RPMI8226 (cell line): ENCODE measurements at regions not wholly inside any gene's neighbourhood (a gene's known extent, or its start where the extent isn't known, plus 50 kb on each side); places are given as distances from the start of the nearest gene placed in this dataset.
"Not testable (repeated sequence)": the region's sequence is repeated elsewhere in the genome, so short reads cannot be mapped to it uniquely, and the experiment has no call there.

ENCODE experiments used
- DNase-seq: peaks from one replicate; pipeline ENCODE4 v3.0.0-alpha.2; 2015

GRCh38 chr1:189644156-189644555 is 833.5 kb downstream of the BRINP3 start:
- DNase-seq: not testable (repeated sequence)

- no peak for DNase-seq
Observed at GRCh38 chr1:189644970-189645369, 832.7 kb downstream of the BRINP3 start.

DNA sequence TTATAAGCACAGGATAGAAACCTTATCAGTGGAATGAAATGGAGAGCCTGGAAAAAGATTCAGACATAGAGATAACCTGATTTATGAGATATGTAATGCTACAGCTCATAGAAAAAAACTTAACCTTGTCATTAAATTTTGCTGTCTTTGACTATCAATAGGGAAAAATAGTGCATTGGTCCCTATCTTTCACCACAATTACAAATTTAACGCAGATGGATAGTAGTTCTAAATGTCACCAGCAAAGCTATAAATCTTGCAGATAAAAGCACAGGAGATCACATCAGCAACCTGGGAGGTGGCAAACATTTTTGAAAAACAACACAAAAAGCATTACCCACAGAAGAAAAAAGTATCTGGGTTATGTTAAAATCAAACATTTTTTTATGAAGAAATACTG is 831.6 kb downstream of the BRINP3 start:
- DNase-seq: no peak

GRCh38 chr1:189654906-189655305 is 822.8 kb downstream of the BRINP3 start:
- no peak for DNase-seq

DNA sequence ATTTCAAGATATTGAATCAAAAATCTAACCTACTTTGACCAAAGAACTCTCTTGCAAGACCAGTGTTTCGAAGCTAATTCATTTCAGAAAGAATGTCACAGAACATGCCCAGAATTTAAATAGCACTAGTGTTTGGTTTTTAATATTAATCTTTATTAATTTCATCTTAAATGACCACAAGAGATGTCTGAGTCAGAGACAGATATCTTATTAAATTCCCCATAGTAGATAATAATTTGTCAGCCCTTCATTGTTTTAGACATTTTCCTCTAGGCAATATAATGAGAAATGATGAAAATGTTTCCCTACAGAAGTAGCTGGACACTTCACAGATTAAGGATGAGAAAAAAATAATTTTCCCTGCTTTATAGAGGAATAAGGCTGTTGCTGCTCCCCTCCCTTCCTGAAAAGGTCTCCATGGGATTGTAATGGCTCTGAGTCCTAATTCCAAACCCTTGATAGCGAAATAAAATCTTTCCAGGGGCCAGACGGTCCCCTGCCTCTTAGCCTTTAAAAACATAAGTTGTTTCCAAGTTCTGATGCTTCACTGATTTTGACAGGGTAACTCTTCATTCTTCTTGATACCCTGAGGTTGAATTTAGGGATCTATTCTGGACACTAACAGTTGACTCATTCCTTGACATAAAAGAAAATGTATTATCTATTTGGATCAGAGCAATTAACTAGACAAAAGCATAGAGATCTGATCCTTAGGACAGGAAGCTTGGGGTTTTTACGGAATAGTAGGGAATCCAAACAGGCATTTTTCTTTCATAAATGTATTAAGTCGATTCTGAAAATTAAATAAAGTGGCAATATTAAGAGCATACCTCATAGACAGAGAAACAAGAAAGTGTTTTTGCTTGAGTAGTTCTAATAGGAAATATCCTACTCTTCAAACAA is 820.8 kb downstream of the BRINP3 start:
- no peak for DNase-seq

DNA sequence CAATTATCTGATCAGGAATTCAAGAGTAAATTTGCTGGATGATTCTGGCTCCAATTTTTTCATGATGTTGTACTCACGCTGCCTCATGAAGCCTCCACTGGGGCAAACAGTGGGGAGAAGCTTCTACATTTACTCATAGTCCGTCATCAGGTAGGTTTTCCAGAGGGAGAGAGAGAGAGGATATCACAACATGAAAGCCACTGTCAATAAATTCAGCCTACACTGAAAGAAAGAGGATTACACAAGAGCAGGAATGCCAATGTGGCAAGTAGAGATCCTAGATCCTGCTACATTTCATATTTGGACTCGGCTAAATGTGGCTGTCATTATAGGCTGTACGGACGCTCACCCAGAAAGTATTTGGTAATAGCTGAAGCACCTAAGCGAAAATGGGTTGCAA is 819.9 kb downstream of the BRINP3 start:
- DNase-seq: no peak

- no peak for DNase-seq
Observed at GRCh38 chr1:189658381-189658780, 819.3 kb downstream of the BRINP3 start.

DNA sequence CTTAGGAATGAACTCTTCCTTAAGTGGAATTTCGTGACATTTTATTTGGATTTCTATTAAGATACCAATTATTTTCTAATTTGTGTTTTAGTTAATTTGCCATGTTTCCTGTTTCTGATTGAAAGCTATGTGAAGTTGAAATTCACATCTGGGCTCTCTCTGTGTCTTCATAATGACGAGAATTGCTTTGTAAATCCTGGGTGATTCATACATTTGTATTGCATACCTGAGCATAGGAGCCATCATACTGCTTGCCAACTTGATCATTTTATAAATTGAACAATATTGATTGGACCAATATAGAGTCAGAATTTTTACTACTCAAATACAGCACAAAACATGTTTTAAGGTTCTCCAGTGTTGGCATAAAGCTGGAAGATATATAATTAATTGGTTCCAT is 817.9 kb downstream of the BRINP3 start:
- DNase-seq: no peak

- DNase-seq: no peak
Observed at GRCh38 chr1:189662190-189662589, 815.5 kb downstream of the BRINP3 start.

DNA sequence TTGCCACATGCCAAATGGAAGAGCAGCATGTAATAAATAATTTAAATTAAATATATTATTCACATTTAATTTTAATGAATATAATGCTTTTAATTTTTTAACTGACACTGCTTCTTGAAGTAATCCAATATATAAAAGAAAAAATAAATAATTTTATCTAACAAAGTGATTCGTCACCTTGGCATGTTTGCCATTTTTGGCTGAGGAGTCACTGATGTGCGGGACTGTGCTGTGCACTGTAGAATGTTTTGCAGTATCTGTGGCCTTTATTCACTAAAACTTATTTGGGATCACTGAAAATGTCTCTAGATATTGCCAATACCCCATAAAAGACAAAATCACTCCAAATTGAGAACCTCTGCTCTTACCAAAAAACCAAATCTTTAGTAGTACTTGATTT is 807.8 kb downstream of the BRINP3 start:
- no peak for DNase-seq

GRCh38 chr1:189673217-189673616 is 804.4 kb downstream of the BRINP3 start:
- DNase-seq: no peak

DNA sequence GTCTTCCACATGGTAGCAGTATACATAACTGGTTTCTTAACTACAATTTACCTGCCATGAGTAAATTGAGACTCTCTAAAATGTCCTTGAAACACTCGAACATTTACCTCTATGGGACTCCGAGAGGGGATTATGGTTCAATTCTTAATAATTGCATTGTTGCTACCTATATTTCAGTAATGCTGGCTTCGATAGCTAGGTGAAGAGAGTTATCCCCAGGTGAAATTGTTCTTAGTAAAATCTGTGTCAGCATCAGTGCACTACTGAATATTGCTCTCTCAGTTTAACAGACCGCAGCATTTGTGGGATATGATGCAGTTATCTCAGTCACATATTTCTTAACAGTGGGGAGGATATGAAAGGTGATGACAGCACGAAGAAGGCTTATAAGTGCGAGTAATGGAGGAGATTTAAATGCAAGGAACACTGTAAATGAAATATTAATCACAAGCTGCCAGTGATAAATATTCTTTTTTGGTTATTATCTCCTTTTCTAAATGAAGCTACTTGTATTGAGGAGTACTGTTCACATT is 801.9 kb downstream of the BRINP3 start:
- DNase-seq: no peak

- no peak for DNase-seq
Observed at GRCh38 chr1:189678779-189679178, 798.9 kb downstream of the BRINP3 start.

- no peak for DNase-seq
Observed at GRCh38 chr1:189681252-189681919, 796.3 kb downstream of the BRINP3 start.

DNA sequence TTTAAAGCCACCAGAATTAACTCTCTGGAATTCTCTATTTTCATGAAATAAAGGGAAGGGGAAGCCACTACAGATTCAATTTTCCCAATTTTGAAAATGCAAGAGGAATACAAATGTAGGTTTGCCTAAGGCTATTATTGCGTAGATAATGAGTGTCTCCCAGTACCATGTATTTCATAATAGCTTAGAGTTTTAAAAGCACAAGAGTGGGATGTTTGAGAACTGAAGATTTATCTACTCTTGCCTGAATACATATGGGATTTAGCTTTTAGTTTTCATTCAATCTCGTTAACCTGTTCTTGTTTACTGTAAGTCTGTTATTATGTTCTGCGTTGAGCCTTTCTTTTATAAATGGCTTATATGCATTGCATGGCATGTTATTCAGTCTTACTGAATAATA is 795.1 kb downstream of the BRINP3 start:
- DNase-seq: no peak

- no peak for DNase-seq
Observed at GRCh38 chr1:189686288-189686687, 791.4 kb downstream of the BRINP3 start.

- no peak for DNase-seq
Observed at GRCh38 chr1:189693140-189693539, 784.5 kb downstream of the BRINP3 start.

DNA sequence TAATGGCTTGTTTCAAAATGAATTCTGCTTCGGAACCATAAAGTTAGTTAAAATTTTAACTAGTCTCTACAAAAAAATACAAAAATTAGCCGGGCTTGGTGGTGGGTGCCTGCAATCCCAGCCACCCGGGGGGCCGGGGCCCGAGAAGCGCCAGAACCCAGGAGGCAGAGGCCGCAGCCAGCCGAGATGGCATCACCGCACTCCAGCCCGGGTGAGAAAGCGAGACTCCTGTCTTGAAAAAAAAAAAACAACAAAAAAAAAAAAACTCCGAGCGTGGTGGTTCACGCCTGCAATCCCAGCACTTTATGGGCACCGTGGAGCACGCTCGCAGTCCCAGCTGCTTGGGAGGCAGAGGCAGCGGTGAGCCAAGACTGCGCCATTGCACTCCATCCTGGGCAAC is 781.4 kb downstream of the BRINP3 start:
- DNase-seq: no peak

DNA sequence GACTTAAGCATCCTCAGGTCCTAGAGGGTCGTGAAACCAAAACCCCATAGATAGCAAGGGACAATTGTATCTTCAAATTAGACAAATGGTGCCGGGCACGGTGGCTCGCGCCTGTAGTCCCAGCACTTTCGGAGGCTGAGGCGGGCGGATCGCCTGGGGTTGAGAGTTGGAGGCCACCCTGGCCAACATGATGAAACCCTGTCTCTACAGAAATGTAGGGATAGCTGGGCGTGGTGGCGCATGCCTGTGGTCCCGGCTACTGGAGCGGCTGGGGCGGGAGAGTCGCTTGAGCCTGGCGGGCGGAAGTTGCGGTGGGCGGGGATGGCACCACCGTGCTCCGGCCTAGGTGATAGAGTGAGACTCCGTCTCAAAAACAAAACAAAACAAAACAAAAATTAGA is 780.6 kb downstream of the BRINP3 start:
- DNase-seq: no peak

GRCh38 chr1:189701606-189702005 is 776.1 kb downstream of the BRINP3 start:
- DNase-seq: no peak

GRCh38 chr1:189706594-189706993 is 771.1 kb downstream of the BRINP3 start:
- DNase-seq: no peak

DNA sequence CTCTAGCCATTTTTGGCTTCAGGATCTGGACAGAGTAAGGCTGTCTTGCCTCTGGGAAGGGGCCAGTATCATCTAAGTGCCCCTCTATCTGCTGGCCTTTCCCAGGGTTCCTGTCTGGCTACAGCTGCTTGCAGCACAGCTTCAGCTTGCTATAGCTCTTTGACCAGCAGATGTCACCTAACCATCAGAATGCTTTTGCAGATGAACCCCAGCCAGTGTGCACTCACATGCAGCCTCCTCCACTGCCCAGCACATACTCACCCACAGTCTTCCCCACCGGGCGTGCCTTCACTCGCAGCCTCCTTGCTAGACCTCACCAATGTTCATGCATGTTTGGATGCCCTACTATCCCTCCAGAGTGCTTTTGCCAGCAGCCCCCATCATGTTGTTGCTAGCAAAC is 769.0 kb downstream of the BRINP3 start:
- no peak for DNase-seq

- DNase-seq: not testable (repeated sequence)
Observed at GRCh38 chr1:189718147-189718795, 759.4 kb downstream of the BRINP3 start.

- no peak for DNase-seq
Observed at GRCh38 chr1:189726806-189727205, 750.9 kb downstream of the BRINP3 start.
